ENCODE measurements at regions not wholly inside any gene's neighbourhood (a gene's known extent, or its start where the extent isn't known, plus 50 kb on each side); places are given as distances from the start of the nearest gene placed in this dataset.
A peak's percentile ranks its signal among the peaks of the same experiment; 100 is the strongest.

- Histone ChIP-seq H3K27me3 (ENCODE audit: control insufficient read depth in 2 of 2, insufficient read depth in 1 of 2, low read length in 1 of 2) (peaks cover 0 to 16% of the 10 kb centered on the region in 2 donors), H3K4me1 (ENCODE audit: control insufficient read depth in 2 of 2, insufficient read depth in 2 of 2, low read length in 2 of 2) (peaks cover 0 to 2% of the 10 kb centered on the region in 2 donors), H3K36me3 (ENCODE audit: control insufficient read depth in 2 of 2, insufficient read depth in 2 of 2, low read length in 1 of 2) (no peaks in the 10 kb centered on the region), H3K4me3 (ENCODE audit: low read length in 2 of 2) (no peak overlapping the region), H3K9me3 (ENCODE audit: control insufficient read depth in 2 of 2, insufficient read depth in 1 of 2, low read length in 1 of 2) (no peaks in the 10 kb centered on the region), H3K27ac (ENCODE audit: low read depth in 1 of 2, low read length in 1 of 2) (no peak overlapping the region)
- no peak for DNase-seq (ENCODE audit: low read depth in 6 of 9, low spot score in 9 of 9)
Measured at GRCh38 chr17:65404761-65405160, 156.7 kb downstream of the AXIN2 start.

DNA sequence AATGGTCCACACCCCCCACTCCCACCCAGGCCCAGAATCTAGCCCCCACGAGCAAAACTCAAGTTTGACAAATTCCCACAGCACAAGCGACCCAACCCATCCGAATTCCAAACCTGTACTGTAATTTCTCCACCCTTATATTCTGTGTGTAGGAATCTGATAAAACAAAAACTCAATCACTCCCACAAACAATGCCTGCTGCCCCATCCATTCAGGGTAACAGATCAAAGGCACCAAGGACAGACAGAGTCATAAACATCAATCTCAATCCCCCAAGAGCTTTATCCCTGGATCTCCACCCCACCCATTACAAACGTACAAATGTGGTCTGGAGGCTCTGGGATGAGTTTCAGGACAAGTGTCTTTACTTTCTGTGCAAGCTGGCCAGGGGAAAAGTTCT, 157.8 kb downstream of the AXIN2 start:
- Histone ChIP-seq H3K4me3 (ENCODE audit: low read length in 2 of 2) (no peak overlapping the region), H3K36me3 (ENCODE audit: control insufficient read depth in 2 of 2, insufficient read depth in 2 of 2, low read length in 1 of 2) (no peaks in the 10 kb centered on the region), H3K27me3 (ENCODE audit: control insufficient read depth in 2 of 2, insufficient read depth in 1 of 2, low read length in 1 of 2) (peaks cover 2 to 16% of the 10 kb centered on the region in 2 donors), H3K4me1 (ENCODE audit: control insufficient read depth in 2 of 2, insufficient read depth in 2 of 2, low read length in 2 of 2) (peaks cover 0 to 2% of the 10 kb centered on the region in 2 donors), H3K27ac (ENCODE audit: low read depth in 1 of 2, low read length in 1 of 2) (no peak overlapping the region), H3K9me3 (ENCODE audit: control insufficient read depth in 2 of 2, insufficient read depth in 1 of 2, low read length in 1 of 2) (no peaks in the 10 kb centered on the region)
- DNase-seq (ENCODE audit: low read depth in 6 of 9, low spot score in 9 of 9), result no peak
- WGBS, result 81% methylated on average over 4 of the region's 4 CpGs

DNA sequence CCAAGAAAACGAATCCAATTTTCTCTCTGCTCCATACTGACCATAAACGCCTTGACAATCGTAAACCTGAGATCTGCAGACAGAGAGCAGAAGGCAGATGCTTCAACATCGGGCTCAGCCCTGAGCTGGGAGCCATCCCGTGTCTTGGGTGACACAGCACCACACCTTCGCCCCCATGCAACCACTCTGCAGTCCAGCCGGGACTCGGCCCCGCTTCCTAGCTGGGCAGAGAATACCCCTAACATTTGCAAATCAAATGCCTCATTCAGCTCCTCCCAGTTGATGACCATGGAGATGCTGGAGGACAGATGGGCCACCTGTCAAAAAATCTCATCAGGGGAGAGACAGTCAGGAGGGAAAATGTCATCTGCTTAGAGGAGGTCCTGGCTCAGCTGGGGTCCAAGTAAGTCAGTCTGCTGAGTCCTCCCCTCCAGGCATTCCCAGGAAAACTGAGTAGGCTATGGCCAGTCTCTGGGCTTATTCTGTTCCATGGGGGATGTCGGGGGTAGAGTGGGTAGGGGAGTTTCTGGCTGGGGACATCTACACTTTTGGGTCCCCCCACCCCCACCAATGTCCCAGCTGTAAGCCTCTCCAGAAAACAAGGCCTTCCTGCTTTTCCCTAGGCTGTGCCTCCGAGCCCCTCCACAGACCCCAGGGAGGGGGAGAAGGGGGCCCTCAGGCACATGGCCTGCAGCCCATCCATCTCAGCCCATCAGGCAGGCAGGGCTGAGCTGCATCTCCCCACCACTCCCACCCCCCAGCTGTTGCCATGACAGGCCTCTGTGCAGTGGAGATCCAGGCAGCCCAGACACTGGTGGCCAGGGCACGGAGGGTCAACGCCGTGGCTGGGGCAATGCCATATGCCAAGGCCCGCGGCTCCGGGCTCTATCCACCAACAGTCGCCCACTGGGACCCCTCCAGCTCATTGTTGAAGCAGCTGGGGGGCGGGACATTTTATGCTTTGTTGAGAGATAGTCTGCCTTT, 158.6 kb downstream of the AXIN2 start:
- DNase-seq (ENCODE audit: low read depth in 6 of 9, low spot score in 9 of 9), result no peak
- WGBS, result 86% methylated on average over 19 of the region's 19 CpGs
- H3K27ac ChIP-seq (ENCODE audit: low read depth in 1 of 2, low read length in 1 of 2), result no peak overlapping the region

DNA sequence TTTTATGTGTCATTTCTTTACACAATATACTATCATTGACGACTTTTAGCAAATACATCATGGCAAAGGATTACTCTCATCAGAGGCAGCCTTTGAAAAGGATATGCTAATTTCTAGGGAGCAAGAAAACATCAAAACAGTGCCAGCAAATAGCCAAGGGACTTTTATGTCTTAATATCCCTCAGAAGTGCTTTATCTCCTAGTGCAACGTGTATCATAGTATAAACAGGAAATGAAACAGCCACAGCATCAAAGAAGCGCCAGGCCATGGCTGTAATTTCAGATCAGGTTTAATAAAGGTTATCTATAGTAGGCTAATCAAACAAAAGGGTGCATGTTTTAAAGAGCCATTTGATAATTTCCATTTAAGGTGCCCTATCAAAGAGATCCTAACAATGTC, 159.9 kb downstream of the AXIN2 start:
- H3K9me3 ChIP-seq (ENCODE audit: control insufficient read depth in 2 of 2, insufficient read depth in 1 of 2, low read length in 1 of 2), result no peaks in the 10 kb centered on the region
- no peak overlapping the region for H3K4me3 ChIP-seq (ENCODE audit: low read length in 2 of 2)
- H3K27me3 ChIP-seq (ENCODE audit: control insufficient read depth in 2 of 2, insufficient read depth in 1 of 2, low read length in 1 of 2), result peaks cover 2 to 11% of the 10 kb centered on the region in 2 donors
- WGBS, result 52% methylated on average over 3 of the region's 3 CpGs
- DNase-seq (ENCODE audit: low read depth in 6 of 9, low spot score in 9 of 9), result no peak
- no peaks in the 10 kb centered on the region for H3K36me3 ChIP-seq (ENCODE audit: control insufficient read depth in 2 of 2, insufficient read depth in 2 of 2, low read length in 1 of 2)
- peaks cover 0 to 2% of the 10 kb centered on the region in 2 donors for H3K4me1 ChIP-seq (ENCODE audit: control insufficient read depth in 2 of 2, insufficient read depth in 2 of 2, low read length in 2 of 2)
- no peak overlapping the region for H3K27ac ChIP-seq (ENCODE audit: low read depth in 1 of 2, low read length in 1 of 2)

More for the DNA sequence above, 158.6 kb downstream of the AXIN2 start:
- peaks cover 0 to 2% of the 10 kb centered on the region in 2 donors for H3K4me1 ChIP-seq (ENCODE audit: control insufficient read depth in 2 of 2, insufficient read depth in 2 of 2, low read length in 2 of 2)
- H3K36me3 ChIP-seq (ENCODE audit: control insufficient read depth in 2 of 2, insufficient read depth in 2 of 2, low read length in 1 of 2), result no peaks in the 10 kb centered on the region
- no peaks in the 10 kb centered on the region for H3K9me3 ChIP-seq (ENCODE audit: control insufficient read depth in 2 of 2, insufficient read depth in 1 of 2, low read length in 1 of 2)
- peaks cover 2 to 15% of the 10 kb centered on the region in 2 donors for H3K27me3 ChIP-seq (ENCODE audit: control insufficient read depth in 2 of 2, insufficient read depth in 1 of 2, low read length in 1 of 2)
- no peak overlapping the region for H3K4me3 ChIP-seq (ENCODE audit: low read length in 2 of 2)

GRCh38 chr17:65400701-65401100, 160.7 kb downstream of the AXIN2 start:
- Histone ChIP-seq H3K4me1 (ENCODE audit: control insufficient read depth in 2 of 2, insufficient read depth in 2 of 2, low read length in 2 of 2) (peaks cover 0 to 2% of the 10 kb centered on the region in 2 donors), H3K9me3 (ENCODE audit: control insufficient read depth in 2 of 2, insufficient read depth in 1 of 2, low read length in 1 of 2) (no peaks in the 10 kb centered on the region), H3K27ac (ENCODE audit: low read depth in 1 of 2, low read length in 1 of 2) (no peak overlapping the region), H3K27me3 (ENCODE audit: control insufficient read depth in 2 of 2, insufficient read depth in 1 of 2, low read length in 1 of 2) (peaks cover 2 to 11% of the 10 kb centered on the region in 2 donors), H3K4me3 (ENCODE audit: low read length in 2 of 2) (no peak overlapping the region), H3K36me3 (ENCODE audit: control insufficient read depth in 2 of 2, insufficient read depth in 2 of 2, low read length in 1 of 2) (no peaks in the 10 kb centered on the region)
- no peak for DNase-seq (ENCODE audit: low read depth in 6 of 9, low spot score in 9 of 9)
- WGBS, result 89% methylated on average over 1 of the region's 1 CpG

- Histone ChIP-seq H3K36me3 (ENCODE audit: control insufficient read depth in 2 of 2, insufficient read depth in 2 of 2, low read length in 1 of 2) (no peaks in the 10 kb centered on the region), H3K4me1 (ENCODE audit: control insufficient read depth in 2 of 2, insufficient read depth in 2 of 2, low read length in 2 of 2) (peaks cover 20 to 21% of the 10 kb centered on the region in 2 donors), H3K27ac (ENCODE audit: low read depth in 1 of 2, low read length in 1 of 2) (no peak overlapping the region), H3K4me3 (ENCODE audit: low read length in 2 of 2) (no peak overlapping the region), H3K9me3 (ENCODE audit: control insufficient read depth in 2 of 2, insufficient read depth in 1 of 2, low read length in 1 of 2) (no peaks in the 10 kb centered on the region), H3K27me3 (ENCODE audit: control insufficient read depth in 2 of 2, insufficient read depth in 1 of 2, low read length in 1 of 2) (peaks cover 2 to 11% of the 10 kb centered on the region in 2 donors)
- 96% methylated on average over 3 of the region's 3 CpGs for WGBS
- no peak for DNase-seq (ENCODE audit: low read depth in 6 of 9, low spot score in 9 of 9)
Measured at GRCh38 chr17:65398040-65398787, 163.2 kb downstream of the AXIN2 start.

DNA sequence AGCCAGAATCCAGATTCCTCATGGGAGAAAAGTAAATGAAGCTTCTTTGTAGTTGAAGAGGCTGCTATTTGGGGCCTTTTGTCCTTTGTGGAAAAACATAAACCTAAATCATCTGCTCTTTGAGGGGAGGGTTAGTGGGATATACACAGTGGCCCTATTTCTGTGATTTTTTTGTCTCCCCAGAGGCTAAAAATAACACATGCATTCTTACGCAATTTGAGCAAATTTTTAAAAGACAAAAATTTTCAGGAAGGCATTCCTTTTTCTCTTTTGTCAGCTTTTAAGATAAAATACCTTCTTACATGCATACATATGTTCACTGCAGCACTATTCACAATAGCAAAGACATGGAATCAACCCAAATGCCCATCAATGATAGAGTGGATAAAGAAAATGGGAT, 165.5 kb downstream of the AXIN2 start:
- Histone ChIP-seq H3K36me3 (ENCODE audit: control insufficient read depth in 2 of 2, insufficient read depth in 2 of 2, low read length in 1 of 2) (no peaks in the 10 kb centered on the region), H3K4me3 (ENCODE audit: low read length in 2 of 2) (no peak overlapping the region), H3K27me3 (ENCODE audit: control insufficient read depth in 2 of 2, insufficient read depth in 1 of 2, low read length in 1 of 2) (peaks cover 2 to 4% of the 10 kb centered on the region in 2 donors), H3K9me3 (ENCODE audit: control insufficient read depth in 2 of 2, insufficient read depth in 1 of 2, low read length in 1 of 2) (no peaks in the 10 kb centered on the region), H3K27ac (ENCODE audit: low read depth in 1 of 2, low read length in 1 of 2) (no peak overlapping the region), H3K4me1 (ENCODE audit: control insufficient read depth in 2 of 2, insufficient read depth in 2 of 2, low read length in 2 of 2) (peaks cover 21 to 22% of the 10 kb centered on the region in 2 donors)
- 98% methylated on average over 1 of the region's 1 CpG for WGBS
- no peak for DNase-seq (ENCODE audit: low read depth in 6 of 9, low spot score in 9 of 9)

- H3K4me1 ChIP-seq (ENCODE audit: control insufficient read depth in 2 of 2, insufficient read depth in 2 of 2, low read length in 2 of 2), result peaks cover 21 to 22% of the 10 kb centered on the region in 2 donors
- DNase-seq (ENCODE audit: low read depth in 6 of 9, low spot score in 9 of 9), result peak in 2 of 9 donors; percentile 8 to 50
- H3K27me3 ChIP-seq (ENCODE audit: control insufficient read depth in 2 of 2, insufficient read depth in 1 of 2, low read length in 1 of 2), result peaks cover 2 to 9% of the 10 kb centered on the region in 2 donors
- no peaks in the 10 kb centered on the region for H3K9me3 ChIP-seq (ENCODE audit: control insufficient read depth in 2 of 2, insufficient read depth in 1 of 2, low read length in 1 of 2)
- peak overlapping the region in 1 of 2 donors; percentile 3 for H3K27ac ChIP-seq (ENCODE audit: low read depth in 1 of 2, low read length in 1 of 2)
- H3K36me3 ChIP-seq (ENCODE audit: control insufficient read depth in 2 of 2, insufficient read depth in 2 of 2, low read length in 1 of 2), result no peaks in the 10 kb centered on the region
- no peak overlapping the region for H3K4me3 ChIP-seq (ENCODE audit: low read length in 2 of 2)
- 75% methylated on average over 3 of the region's 3 CpGs for WGBS
Measured at GRCh38 chr17:65394811-65395472, 166.5 kb downstream of the AXIN2 start.
